Panc1 (cell line): ENCODE measurements at regions not wholly inside any gene's neighbourhood (a gene's known extent, or its start where the extent isn't known, plus 50 kb on each side); places are given as distances from the start of the nearest gene placed in this dataset.

Experiments
- ATAC-seq: fragments of 200-7000 bp; cut with Tn5 transposase; 2 replicates; pipeline ENCODE4 v1.9.1; 2020; ENCODE audit warnings: mild to moderate bottlenecking, moderate library complexity
- BruUV-seq: library from RNA; stranded (reverse); fragments of 400-500 nt; replicated peaks from 2 replicates; lab custom pipeline; 2021; lab: Mats Ljungman, UMichigan
- CTCF ChIA-PET: fragments of 300-600 bp; sonication (Branson Sonifier 250); formaldehyde crosslinking; loops from one replicate; lab custom pipeline; 2022; ENCODE audit warnings: antibody characterized with exemption; lab: Charles Lee
- POLR2A ChIA-PET: fragments of 300-600 bp; sonication (Branson Sonifier 250); formaldehyde crosslinking; loops from one replicate; lab custom pipeline; 2022; ENCODE audit warnings: antibody characterized with exemption; lab: Charles Lee
- DNase-seq: peaks from one replicate; pipeline ENCODE4 v3.0.0-alpha.2; 2010; ENCODE audit warnings: low read depth, low spot score
- H3K27ac ChIP-seq: 2 replicates; pipeline ENCODE4 v1.5.1; 2011; ENCODE audit warnings: mild to moderate bottlenecking, low read length, inconsistent platforms
- H3K27me3 ChIP-seq: fragments of 200-500 bp; sonication (Bioruptor generic); 2 replicates; pipeline ENCODE4 v1.6.0; 2014; ENCODE audit warnings: low read length, inconsistent platforms; ENCODE audit not compliant: control insufficient read depth, insufficient read depth
- H3K36me3 ChIP-seq: fragments of 200-500 bp; sonication (Bioruptor generic); 2 replicates; pipeline ENCODE4 v1.5.1; 2014; ENCODE audit warnings: inconsistent platforms, mild to moderate bottlenecking, low read length, moderate library complexity; ENCODE audit not compliant: control insufficient read depth, insufficient read depth
- H3K4me1 ChIP-seq: 2 replicates; pipeline ENCODE4 v1.5.1; 2011; ENCODE audit warnings: inconsistent platforms, mild to moderate bottlenecking, low read length, moderate library complexity; ENCODE audit not compliant: control insufficient read depth, insufficient read depth
- H3K4me3 ChIP-seq, 2 experiments: 2 replicates each; pipeline ENCODE4 v1.5.1; 2011 to 2012; ENCODE audit warnings: low read depth in 2 of 2, low read length in 2 of 2, mild to moderate bottlenecking in 2 of 2, inconsistent platforms in 1 of 2, moderate library complexity in 1 of 2
- H3K9me3 ChIP-seq: fragments of 200-500 bp; sonication (Bioruptor generic); 2 replicates; pipeline ENCODE4 v1.5.1; 2014; ENCODE audit warnings: low read depth, mild to moderate bottlenecking, inconsistent platforms, low read length, moderate library complexity; ENCODE audit not compliant: control insufficient read depth, insufficient read depth
- CTCF ChIP-seq: fragments of 450-650 bp; IDR thresholded peaks from 2 replicates; pipeline ENCODE4 v1.5.1; 2017; ENCODE audit warnings: mild to moderate bottlenecking
- POLR2AphosphoS5 ChIP-seq: IDR thresholded peaks from 2 replicates; pipeline ENCODE4 v1.6.1; 2012; ENCODE audit warnings: mild to moderate bottlenecking, low read depth, low read length, moderate library complexity
- REST ChIP-seq, 2 experiments: IDR thresholded peaks; 2 replicates each; pipeline ENCODE4 v1.6.1; 2011 to 2012; ENCODE audit warnings: low read depth in 2 of 2, control low read depth in 1 of 2, low read length in 1 of 2, mild to moderate bottlenecking in 1 of 2, moderate library complexity in 1 of 2; ENCODE audit not compliant: insufficient read depth in 1 of 2
- SIN3A ChIP-seq: IDR thresholded peaks from 2 replicates; pipeline ENCODE4 v1.6.1; 2012; ENCODE audit warnings: low read depth, mild to moderate bottlenecking, low read length, moderate library complexity, borderline replicate concordance; ENCODE audit not compliant: insufficient read depth
- TCF7L2 ChIP-seq: IDR thresholded peaks from 2 replicates; pipeline ENCODE4 v1.6.1; 2011; ENCODE audit warnings: mild to moderate bottlenecking, low read depth, low read length, inconsistent platforms
- in situ Hi-C: cut with HindIII; loops from 2 replicates; pipeline ENCODE4 v1.10.0; 2016; ENCODE audit warnings: low sequenced_read_pairs, low pct_unique_long_range_greater_than_20kb
- intact Hi-C: fragments of 100-400 bp; cut with micrococcal nuclease; formaldehyde crosslinking; loops from one replicate; pipeline ENCODE4 v1.10.0; 2022; ENCODE audit not compliant: unreplicated experiment

- ChIA-PET POLR2A (interaction anchor here (0.6 kb wide), 1 partner anchor 28 kb away, joined by 4 read pairs; no protein-coding TSS in a partner anchor), CTCF (no interaction called here)
- no TSS peak for BruUV-seq
- Histone ChIP-seq H3K27me3 (no peaks in the 10 kb centered on the region), H3K4me1 (no peaks in the 10 kb centered on the region), H3K27ac (no peak overlapping the region), H3K4me3 (no peak overlapping the region), H3K36me3 (no peaks in the 10 kb centered on the region), H3K9me3 (no peaks in the 10 kb centered on the region)
- TF ChIP-seq REST (IDR thresholded peaks at IDR 0.05; ENCODE audit: insufficient read depth in 1 of 2, low read depth in 2 of 2, low read length in 1 of 2) (no peak), CTCF (no peak), SIN3A (no peak), TCF7L2 (no peak), POLR2AphosphoS5 (no peak)
- ATAC-seq (no peak), DNase-seq (no peak)
- in situ Hi-C loops (no loop called here), intact Hi-C loops (no loop called here)
Observed at GRCh38 chr14:58887931-58888330, 250.2 kb downstream of the DACT1 start.

- POLR2A ChIA-PET = no interaction called here
- Histone ChIP-seq H3K27ac (no peak overlapping the region), H3K4me1 (no peaks in the 10 kb centered on the region), H3K36me3 (no peaks in the 10 kb centered on the region), H3K9me3 (no peaks in the 10 kb centered on the region), H3K4me3 (no peak overlapping the region), H3K27me3 (no peaks in the 10 kb centered on the region; the same call in 1 of the 2 replicates)
- no peak for TF ChIP-seq SIN3A
- no peak for TF ChIP-seq REST (IDR thresholded peaks at IDR 0.05; ENCODE audit: insufficient read depth in 1 of 2, low read depth in 2 of 2, low read length in 1 of 2)
- BruUV-seq = no TSS peak
- in situ Hi-C loops (no loop called here), intact Hi-C loops (no loop called here)
- CTCF ChIA-PET = no interaction called here
- ATAC-seq (no peak), DNase-seq (no peak)
Observed at GRCh38 chr14:58898655-58899316, 261.0 kb downstream of the DACT1 start.
